Hepatocyte (in vitro differentiated cells): ENCODE measurements at regions not wholly inside any gene's neighbourhood (a gene's known extent, or its start where the extent isn't known, plus 50 kb on each side); places are given as distances from the start of the nearest gene placed in this dataset.

Experiments used
- DNase-seq: peaks from one replicate; pipeline ENCODE4 v3.0.0-alpha.2; 2016; ENCODE audit warnings: low spot score
- H2AFZ ChIP-seq: fragments of 200-600 bp; sonication (generic); 2 replicates; pipeline ENCODE4 v1.6.0; 2016; ENCODE audit warnings: antibody characterized with exemption, mild to moderate bottlenecking
- H3K27ac ChIP-seq: fragments of 200-600 bp; sonication (generic); 2 replicates; pipeline ENCODE4 v1.5.1; 2016; ENCODE audit warnings: mild to moderate bottlenecking
- H3K27me3 ChIP-seq: fragments of 200-600 bp; sonication (generic); 2 replicates; pipeline ENCODE4 v1.6.1; 2016
- H3K36me3 ChIP-seq: fragments of 200-600 bp; sonication (generic); replicated peaks from 2 replicates; pipeline ENCODE4 v1.5.1; 2016; ENCODE audit warnings: low read depth; ENCODE audit not compliant: insufficient read depth
- H3K4me1 ChIP-seq: fragments of 200-600 bp; sonication (generic); 2 replicates; pipeline ENCODE4 v1.5.1; 2016; ENCODE audit warnings: mild to moderate bottlenecking, moderate library complexity; ENCODE audit not compliant: insufficient read depth
- H3K4me2 ChIP-seq: fragments of 200-600 bp; sonication (generic); 2 replicates; pipeline ENCODE4 v1.6.0; 2016
- H3K4me3 ChIP-seq: fragments of 200-600 bp; sonication (generic); 2 replicates; pipeline ENCODE4 v1.5.1; 2016; ENCODE audit warnings: mild to moderate bottlenecking
- H3K79me2 ChIP-seq: fragments of 200-600 bp; sonication (generic); 2 replicates; pipeline ENCODE4 v1.6.0; 2017; ENCODE audit warnings: mild to moderate bottlenecking
- H3K9me2 ChIP-seq: fragments of 200-600 bp; sonication (generic); replicated peaks from 2 replicates; pipeline ENCODE4 v1.6.0; 2017; ENCODE audit warnings: mild to moderate bottlenecking; ENCODE audit not compliant: insufficient read depth
- H3K9me3 ChIP-seq: fragments of 200-600 bp; sonication (generic); 2 replicates; pipeline ENCODE4 v1.5.1; 2016; ENCODE audit warnings: low read depth, mild to moderate bottlenecking
- H4K20me1 ChIP-seq: fragments of 200-600 bp; sonication (generic); 2 replicates; pipeline ENCODE4 v1.6.0; 2016; ENCODE audit warnings: mild to moderate bottlenecking; ENCODE audit not compliant: insufficient read depth, poor library complexity, severe bottlenecking
- EZH2 ChIP-seq: fragments of 200-600 bp; sonication (generic); IDR thresholded peaks from 2 replicates; pipeline ENCODE4 v1.6.1; 2016; ENCODE audit warnings: antibody characterized with exemption, mild to moderate bottlenecking, borderline replicate concordance
- EZH2phosphoT487 ChIP-seq: fragments of 200-600 bp; sonication (generic); IDR thresholded peaks from one replicate; pipeline ENCODE4 v1.6.1; 2018; ENCODE audit warnings: antibody characterized with exemption, mild to moderate bottlenecking, low read depth, moderate library complexity; ENCODE audit not compliant: unreplicated experiment, severe bottlenecking
- WGBS: methylation state at CpG from one replicate; pipeline ENCODE4 v1.1.6; 2016; ENCODE audit warnings: low lambda C conversion rate; ENCODE audit errors: missing lambda C conversion rate; 5-methylcytosine and 5-hydroxymethylcytosine counted together
- TF ChIP-seq, protein P1 (sequence below): fragments of 200-600 bp; sonication (generic); IDR thresholded peaks from 2 replicates; pipeline ENCODE4 v1.5.1; 2016; ENCODE audit warnings: antibody characterized with exemption, mild to moderate bottlenecking; ENCODE audit not compliant: poor library complexity

DNA sequence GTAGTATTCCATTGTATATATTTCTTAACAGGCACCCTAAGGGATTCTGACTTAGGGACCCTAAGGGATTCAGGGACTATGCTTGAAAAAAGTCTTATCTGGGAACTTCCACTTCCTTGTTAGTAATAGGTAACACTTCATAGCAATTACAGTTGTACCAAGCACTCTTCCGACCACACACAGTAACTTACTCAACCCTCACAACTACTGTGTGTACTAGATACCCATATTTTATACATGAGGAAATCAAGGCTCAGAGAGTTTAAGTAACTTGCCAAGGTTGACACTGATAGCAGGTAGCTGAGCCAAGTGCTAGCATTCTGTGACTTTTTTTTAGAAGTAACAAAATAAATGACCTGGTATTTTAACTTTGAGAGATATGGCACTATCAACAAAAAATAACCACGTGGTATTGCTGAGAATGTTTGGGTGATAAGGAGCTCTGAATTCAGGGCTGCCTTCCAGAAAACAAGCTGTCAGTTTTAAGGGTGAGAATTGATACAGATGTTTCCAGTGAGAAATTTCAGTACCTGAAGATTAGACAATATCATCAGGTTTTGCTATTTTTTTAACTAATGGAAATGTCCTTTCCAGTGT, 210.3 kb upstream of the SUCLG2 start:
- no peak overlapping the region for H3K27ac ChIP-seq
- no peaks in the 10 kb centered on the region for H3K4me1 ChIP-seq
- DNase-seq: no peak
- no peak overlapping the region for H3K4me2 ChIP-seq
- no peak overlapping the region for H3K4me3 ChIP-seq
- no peaks in the 10 kb centered on the region for H3K9me2 ChIP-seq
- TF ChIP-seq, protein P1, sequence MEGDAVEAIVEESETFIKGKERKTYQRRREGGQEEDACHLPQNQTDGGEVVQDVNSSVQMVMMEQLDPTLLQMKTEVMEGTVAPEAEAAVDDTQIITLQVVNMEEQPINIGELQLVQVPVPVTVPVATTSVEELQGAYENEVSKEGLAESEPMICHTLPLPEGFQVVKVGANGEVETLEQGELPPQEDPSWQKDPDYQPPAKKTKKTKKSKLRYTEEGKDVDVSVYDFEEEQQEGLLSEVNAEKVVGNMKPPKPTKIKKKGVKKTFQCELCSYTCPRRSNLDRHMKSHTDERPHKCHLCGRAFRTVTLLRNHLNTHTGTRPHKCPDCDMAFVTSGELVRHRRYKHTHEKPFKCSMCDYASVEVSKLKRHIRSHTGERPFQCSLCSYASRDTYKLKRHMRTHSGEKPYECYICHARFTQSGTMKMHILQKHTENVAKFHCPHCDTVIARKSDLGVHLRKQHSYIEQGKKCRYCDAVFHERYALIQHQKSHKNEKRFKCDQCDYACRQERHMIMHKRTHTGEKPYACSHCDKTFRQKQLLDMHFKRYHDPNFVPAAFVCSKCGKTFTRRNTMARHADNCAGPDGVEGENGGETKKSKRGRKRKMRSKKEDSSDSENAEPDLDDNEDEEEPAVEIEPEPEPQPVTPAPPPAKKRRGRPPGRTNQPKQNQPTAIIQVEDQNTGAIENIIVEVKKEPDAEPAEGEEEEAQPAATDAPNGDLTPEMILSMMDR: no peak
- TF ChIP-seq EZH2: no peak
- no peak for TF ChIP-seq EZH2phosphoT487
- no peaks in the 10 kb centered on the region for H3K79me2 ChIP-seq
- no peaks in the 10 kb centered on the region for H3K9me3 ChIP-seq
- no peaks in the 10 kb centered on the region for H4K20me1 ChIP-seq
- WGBS: 67% methylated on average over 2 of the region's 2 CpGs
- no peak overlapping the region for H2AFZ ChIP-seq
- H3K36me3 ChIP-seq: no peaks in the 10 kb centered on the region
- H3K27me3 ChIP-seq: no peaks in the 10 kb centered on the region

DNA sequence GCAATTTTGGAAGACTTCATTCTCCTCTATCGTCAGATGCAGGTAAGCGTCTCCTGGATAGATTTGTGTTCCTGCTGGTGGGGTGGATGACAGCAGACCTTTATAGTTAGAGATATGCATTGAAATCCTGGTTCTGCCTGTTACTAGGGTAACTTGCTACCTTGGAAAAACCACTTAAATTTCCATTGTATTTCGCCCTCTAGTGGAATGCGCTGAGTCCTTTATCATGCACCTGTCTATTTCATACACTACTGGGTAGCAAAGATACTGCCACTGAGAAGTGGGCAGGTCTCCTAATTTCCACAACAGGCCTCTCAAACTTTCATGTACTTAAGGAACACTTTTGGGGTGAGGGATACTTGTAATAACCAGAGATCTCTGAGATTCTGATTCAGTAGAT, 209.5 kb upstream of the SUCLG2 start:
- Histone ChIP-seq H3K36me3 (no peaks in the 10 kb centered on the region), H3K4me2 (no peak overlapping the region), H3K79me2 (no peaks in the 10 kb centered on the region), H3K27me3 (no peaks in the 10 kb centered on the region), H3K4me1 (no peaks in the 10 kb centered on the region), H3K9me3 (no peaks in the 10 kb centered on the region), H3K4me3 (no peak overlapping the region), H2AFZ (no peak overlapping the region), H3K27ac (no peak overlapping the region), H4K20me1 (no peaks in the 10 kb centered on the region), H3K9me2 (no peaks in the 10 kb centered on the region)
- TF ChIP-seq, protein P1: peak; percentile 39
- no peak for TF ChIP-seq EZH2
- 66% methylated on average over 4 of the region's 4 CpGs for WGBS
- peak; percentile 30 for DNase-seq

DNA sequence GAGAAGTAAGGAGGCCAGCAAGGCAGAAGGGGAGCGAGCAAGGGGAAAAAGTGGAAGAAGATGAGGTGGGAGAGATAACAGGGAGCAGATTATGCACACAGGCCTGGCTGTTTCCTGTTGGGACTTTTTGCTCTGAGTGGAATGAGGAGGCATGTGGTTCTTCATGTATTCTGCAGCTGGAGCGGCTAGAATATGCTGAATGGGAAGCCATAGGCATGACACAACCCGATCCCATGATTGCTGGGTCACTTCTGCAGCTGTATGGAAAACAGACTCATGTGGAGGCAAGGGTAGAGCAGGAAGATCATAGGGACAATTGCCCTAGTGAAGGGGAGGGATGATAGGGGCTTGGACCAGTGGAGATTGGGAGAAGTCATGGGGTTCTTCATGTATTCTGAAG, 206.0 kb upstream of the SUCLG2 start:
- Histone ChIP-seq H3K27me3 (no peaks in the 10 kb centered on the region), H3K4me1 (no peaks in the 10 kb centered on the region), H4K20me1 (no peaks in the 10 kb centered on the region), H3K79me2 (no peaks in the 10 kb centered on the region), H3K4me3 (no peak overlapping the region), H3K9me2 (no peaks in the 10 kb centered on the region), H3K27ac (no peak overlapping the region), H3K4me2 (no peak overlapping the region), H2AFZ (no peak overlapping the region), H3K36me3 (no peaks in the 10 kb centered on the region), H3K9me3 (no peaks in the 10 kb centered on the region)
- DNase-seq: no peak
- WGBS: 95% methylated on average over 3 of the region's 3 CpGs
- TF ChIP-seq, protein P1: no peak
- TF ChIP-seq EZH2phosphoT487 (no peak), EZH2 (no peak)

DNA sequence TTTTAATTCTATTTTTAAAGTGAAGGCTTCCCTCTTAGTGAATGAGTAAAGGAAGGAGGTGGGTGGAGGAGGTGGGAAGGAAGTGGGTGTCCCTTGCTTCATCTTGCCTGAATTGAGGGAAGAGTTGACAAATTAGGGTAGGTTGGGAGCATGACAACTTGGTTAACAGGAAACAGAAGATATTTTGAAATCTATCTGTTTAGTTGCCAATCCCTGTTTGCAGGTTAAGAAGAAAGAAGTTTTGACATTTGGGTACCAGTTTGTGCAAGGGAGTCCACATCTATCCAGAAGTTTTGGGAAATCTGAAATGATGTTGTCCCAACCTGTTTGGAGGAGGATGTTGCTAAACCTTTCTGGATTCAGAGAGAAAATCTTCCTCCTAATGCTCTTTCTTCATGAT, 204.1 kb upstream of the SUCLG2 start:
- no peak for DNase-seq
- Histone ChIP-seq H3K27ac (no peak overlapping the region), H3K9me3 (no peaks in the 10 kb centered on the region), H2AFZ (no peak overlapping the region), H3K9me2 (no peaks in the 10 kb centered on the region), H3K4me2 (no peak overlapping the region), H3K27me3 (no peaks in the 10 kb centered on the region), H3K36me3 (no peaks in the 10 kb centered on the region), H3K4me1 (peaks cover 4% of the 10 kb centered on the region), H3K79me2 (no peaks in the 10 kb centered on the region), H4K20me1 (no peaks in the 10 kb centered on the region), H3K4me3 (no peak overlapping the region)
- TF ChIP-seq EZH2: no peak
- TF ChIP-seq, protein P1: no peak
- no peak for TF ChIP-seq EZH2phosphoT487
